IPS-NIHi11 (cell line): ENCODE measurements at regions not wholly inside any gene's neighbourhood (a gene's known extent, or its start where the extent isn't known, plus 50 kb on each side); places are given as distances from the start of the nearest gene placed in this dataset.

Experiments
- DNase-seq: peaks from one replicate; pipeline ENCODE4 v3.0.0; 2012; ENCODE audit warnings: mixed read lengths, low spot score

DNA sequence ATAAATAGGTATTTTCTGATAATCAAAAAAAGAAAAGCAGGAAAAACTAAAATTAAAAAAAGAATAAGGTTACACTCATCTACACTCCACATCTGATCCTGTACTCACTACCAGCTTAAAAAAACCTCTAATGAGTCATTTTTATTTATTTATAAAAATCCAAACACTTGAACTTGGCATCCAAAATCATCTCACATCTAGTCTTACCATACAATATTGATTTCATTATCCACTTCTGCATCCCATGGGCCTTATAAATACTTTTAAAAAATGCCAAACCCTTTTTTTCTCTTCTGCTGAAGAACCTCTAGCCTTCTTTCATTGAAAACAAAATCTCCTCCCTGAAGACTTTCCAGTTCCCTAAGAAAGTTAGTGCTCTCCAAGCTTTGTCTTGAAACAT lies 109.7 kb downstream of the TMTC3 start:
- DNase-seq = no peak

DNA sequence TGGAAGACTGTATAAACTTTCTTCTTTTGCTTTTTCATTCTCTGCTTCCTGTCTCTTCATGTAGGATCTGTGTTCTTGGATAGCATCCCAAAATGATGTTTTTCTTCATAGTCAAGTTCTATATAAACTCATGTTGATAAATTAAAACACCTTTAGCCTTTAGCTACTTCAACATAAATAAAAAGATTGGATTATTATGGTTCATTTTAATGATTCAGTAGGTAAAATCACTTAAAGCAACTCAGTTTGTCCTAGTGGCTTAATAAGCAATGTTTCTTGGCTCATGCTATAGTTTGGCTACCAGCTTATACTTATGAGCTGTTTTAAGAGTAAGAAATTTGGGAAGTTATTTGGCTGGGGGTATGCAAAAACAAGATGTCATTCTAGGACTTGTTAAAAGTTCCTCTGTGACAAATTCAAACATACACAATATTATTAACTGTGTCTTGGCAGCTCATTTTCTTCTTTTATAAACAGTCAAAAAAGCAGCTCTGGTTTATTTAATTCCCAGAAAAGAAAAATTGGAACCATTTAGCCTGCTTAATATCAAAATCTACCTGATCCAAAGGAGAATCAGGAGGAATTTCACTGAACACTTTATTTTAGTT lies 111.4 kb downstream of the TMTC3 start:
- no peak for DNase-seq

DNA sequence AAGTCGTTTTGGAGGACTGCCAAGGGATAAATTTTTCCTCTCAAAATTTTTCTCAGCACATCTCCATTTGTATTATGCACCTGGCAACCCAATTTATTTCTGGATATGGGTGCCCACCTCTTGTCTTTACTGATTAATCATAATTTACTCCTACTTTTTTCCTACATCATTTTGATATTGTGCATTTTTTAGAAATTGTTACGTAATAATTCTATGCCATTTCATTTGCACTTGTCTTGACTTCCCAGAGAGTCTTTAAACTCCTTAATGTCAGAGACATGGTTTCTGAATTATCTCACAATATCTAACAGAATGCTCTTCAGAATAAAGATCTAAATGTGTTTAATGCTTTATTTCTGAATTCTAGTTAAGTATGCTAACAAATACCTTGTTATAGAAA lies 113.1 kb downstream of the TMTC3 start:
- no peak for DNase-seq

DNA sequence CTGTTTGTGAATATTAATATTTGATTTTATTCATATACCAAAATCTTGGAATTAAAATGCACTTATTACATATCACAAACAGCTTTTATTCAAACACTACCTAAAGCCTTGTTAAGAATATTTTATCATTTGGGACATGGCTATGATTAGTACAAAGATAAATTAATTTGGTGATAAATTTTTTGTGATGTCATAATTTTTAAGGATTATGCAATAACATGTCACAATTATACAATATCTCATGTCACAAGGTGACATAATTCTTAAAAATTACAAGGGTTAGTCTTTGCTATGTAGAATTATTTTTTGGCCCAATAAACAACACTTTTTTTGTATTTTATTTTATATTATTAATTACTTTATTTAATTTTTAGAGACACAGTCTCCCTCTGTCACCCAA lies 113.7 kb downstream of the TMTC3 start:
- no peak for DNase-seq

DNA sequence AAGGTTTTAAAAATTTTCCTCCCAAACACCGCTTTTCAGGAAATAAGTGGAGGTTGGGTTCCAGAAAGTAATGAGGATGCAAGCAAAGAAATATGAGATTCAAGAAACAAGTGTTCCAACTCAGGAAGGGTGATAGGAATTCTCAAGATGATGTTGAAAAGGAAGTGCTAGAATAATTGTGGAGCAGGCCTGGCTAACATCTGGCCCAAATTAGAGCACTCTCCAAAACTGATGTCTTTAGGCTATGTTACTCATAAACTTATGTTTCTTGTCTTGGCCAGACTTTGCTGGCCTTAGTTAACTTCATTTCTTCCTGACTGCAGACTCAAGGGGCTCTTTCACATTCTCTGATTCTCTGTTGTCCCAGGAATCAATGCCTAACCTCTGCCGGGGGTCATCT lies 116.3 kb downstream of the TMTC3 start:
- DNase-seq = no peak

DNA sequence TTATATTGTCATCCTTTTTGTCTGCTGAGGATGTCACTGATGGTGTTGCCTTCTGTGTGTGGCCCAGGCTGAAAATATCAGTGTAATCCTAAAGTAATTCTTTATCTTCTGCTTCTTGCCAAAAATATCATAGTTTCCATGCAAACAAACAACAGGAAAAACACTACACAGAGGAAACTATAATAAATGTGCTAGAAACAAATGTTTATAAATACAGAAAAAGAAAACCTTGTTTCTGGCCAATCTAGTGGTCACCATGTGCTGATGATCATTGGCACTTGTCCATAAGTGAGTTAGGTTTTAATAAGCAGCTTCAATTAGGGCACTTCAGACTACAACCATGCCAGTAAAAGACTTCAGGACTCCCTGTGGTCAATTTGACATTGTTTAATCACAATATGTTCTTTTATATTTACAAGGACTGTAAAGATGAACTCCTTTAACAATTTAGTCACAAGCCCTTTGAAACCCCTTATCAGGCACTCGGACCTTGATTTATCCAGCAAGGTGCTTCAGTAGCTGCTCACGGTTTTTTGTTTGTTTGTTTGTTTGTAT lies 124.8 kb downstream of the TMTC3 start:
- no peak for DNase-seq

DNA sequence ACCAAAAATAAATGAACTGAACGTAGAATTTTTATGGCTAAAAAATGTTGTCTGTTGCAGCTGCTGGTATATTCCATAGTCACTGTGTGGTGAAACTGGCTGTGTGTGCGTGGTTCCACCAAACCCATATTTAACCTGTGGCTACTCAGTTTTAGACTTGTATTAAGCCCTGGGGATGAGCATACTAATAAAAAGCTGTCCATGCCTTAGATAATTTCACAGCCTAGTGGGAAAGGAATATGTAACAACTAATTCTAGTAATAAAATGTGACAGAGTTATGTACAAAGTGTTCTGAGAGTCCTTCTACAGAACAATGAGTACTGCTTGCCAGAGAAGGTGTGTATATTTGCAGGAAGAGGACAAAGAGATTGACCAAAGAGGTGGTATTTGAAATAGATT lies 125.5 kb downstream of the TMTC3 start:
- no peak for DNase-seq

DNA sequence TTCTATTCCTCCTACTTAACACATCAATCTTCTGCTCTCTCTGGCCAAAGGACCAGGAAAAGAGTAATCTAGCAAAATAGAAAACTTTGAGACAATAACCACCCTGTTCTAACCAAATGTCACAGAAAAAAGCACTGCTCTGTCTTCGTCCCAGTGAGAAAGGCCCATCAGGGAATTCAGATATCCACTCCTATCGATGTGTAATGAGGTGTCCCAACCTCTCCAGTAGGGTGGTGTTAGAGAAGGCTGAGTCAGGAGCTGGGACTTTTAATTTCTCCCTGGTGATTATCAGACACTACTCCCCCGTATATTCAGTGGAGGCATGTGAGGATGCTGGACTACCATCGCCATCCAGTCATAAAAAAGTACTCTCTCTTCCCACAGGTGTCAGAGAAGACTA lies 130.3 kb downstream of the TMTC3 start:
- DNase-seq = no peak

DNA sequence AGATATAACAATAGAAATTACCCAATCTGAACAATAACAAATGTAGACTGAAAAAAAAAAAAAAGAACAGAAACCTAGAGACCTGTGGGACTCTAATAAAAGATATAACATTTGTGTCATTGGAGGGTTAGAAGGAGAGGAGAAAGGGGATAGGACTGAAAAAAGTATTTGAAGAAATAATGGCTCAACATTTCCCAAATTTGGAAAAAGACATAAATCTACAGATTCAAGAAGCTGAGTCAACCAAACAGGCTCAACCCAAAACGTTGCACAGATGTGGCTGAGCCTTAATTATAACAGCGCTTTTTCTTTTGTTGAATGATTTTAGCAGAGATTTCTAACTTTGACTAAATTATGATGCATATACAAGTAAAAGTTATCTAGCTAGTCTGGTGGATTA lies 131.3 kb downstream of the TMTC3 start:
- no peak for DNase-seq

DNA sequence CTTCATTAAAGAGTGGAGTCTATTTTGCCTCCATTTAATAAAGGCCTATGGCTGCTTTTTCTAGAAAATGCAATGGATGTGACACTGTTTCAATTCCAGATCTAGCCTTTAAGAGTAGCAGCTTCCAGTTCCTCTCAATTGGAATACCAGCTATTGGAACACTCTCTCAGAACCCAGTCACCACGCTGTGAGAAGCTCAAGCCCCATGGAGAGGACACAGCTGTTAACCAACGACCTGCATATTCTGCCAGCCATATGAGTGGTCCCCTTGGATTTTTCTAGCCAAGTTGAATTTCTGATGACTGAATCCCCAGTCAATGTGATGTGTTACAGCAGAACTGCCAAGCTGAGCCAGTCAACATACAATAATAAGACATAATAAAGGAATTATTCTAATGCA lies 131.8 kb downstream of the TMTC3 start:
- DNase-seq = no peak

DNA sequence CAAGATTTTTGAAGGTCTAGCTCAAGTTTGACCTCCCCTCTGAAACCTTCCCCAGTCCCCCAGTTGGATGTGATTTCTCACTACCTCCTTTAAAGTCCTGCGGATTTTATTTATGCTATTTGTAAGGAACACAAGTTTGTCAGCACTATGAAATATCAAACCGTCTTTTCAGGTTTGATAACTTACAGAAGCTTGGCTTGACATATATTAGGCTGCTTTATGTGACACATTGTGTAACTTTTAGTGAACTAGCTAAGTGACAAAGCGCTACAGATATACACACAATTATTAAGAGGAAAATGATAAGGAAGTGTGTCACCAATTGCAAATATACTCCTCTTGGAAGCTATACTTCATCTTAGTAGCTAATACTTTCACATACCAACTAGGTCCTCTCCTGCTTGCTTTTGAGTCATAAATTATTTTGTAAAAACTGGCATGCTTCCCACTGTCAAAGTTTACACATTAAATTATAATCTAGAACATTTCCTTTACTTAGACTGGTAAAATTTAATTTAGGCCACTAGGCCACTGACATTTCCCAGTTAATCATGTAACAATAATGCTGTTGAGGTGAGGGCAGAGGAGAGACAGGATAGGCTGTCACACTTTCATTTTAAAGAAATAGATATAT lies 149.5 kb downstream of the TMTC3 start:
- DNase-seq = no peak

DNA sequence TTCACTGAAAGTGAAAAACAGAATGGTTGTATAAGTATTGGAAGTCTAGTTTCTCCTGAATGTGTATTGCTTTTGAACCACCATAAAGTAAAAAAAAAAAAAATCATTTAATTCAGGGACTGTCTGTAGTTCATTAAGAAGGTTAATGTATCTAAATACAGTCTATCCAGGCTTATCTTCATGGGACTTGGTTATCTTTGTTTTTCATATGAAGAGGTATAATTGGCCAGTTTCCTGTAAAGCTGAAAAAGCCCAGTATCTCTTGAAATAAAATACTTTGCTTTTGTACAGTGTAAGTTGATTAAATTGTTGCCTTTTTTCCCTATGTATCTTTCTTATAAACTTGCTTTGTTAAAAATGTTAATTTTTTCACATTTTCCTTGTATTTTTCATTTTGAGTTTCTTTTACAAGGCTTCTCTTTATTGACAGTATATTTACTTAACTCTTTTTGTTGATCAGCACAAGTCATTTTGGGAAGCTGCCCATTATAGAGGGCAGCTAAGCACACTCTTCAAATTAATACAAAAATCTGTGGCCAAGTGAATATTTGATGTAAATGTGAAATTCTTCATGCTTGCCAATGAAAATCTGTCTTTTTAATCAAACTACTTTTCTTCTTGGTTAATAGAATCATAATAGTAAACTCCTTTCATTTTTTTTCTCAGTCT lies 156.0 kb downstream of the TMTC3 start:
- DNase-seq = no peak

DNA sequence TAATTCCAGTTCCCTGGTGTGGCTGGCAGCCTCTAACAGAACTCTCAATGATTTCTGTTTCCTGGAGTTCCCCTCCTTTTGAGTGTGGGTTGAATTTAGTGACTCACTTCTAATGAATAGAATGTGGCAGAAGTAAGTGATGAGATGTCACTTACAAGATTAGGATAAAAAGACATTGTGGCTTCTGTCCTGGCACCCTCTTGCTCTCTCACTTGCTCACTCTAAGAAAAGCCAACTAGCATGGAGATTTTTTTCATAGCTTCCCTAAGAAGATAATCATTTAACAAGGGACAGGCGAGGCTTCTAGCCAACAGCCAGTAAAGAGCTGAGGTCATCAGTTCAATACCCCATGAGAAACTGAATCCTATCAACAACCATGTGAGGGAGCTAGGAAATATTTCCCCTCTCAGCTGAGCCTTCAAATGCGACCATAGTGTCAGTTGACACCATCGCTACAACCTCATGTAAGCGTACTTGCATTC lies 156.7 kb downstream of the TMTC3 start:
- no peak for DNase-seq

DNA sequence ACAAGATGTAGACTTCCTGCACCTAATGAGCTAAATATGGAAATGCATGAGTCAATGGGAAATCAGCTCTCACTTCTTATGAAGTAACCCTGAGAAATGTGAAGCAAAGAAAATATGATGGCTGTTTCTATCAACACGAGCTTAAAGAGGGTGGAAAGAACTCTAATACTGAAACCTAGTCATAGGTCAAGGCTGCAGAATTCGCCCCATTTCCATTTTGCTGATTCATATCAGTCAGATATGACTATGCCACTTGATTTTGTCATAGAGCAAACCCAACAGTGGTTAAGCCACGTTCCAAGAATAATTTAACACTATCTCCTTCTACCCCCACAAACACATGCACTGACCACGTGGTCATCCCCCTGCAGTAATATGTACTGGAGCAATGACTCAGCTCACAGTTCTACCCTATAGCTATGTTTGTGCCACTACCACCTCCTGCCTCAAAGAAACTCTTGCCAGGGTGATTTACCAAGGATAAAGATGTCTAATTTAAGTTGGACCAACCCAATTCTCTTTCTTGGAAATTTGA lies 157.5 kb downstream of the TMTC3 start:
- no peak for DNase-seq

DNA sequence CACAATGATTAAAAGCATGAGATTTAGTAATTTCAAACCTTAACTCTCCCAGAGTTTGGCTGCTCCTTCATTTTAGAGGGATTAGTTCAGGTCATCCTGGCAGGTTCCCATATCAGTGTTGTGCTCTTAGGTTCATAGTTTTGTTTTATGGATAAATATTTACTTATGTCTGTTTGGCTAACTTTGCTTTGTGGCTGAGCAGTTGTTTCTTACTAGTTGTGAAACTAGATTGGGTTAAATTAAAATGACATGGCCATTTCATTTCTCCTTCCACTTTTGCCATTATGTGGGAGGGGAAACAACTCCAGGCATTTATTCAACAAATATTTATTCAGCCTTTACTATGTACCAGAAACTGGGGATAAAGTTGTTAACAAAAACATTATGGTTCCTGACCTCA lies 158.8 kb downstream of the TMTC3 start:
- DNase-seq = no peak

DNA sequence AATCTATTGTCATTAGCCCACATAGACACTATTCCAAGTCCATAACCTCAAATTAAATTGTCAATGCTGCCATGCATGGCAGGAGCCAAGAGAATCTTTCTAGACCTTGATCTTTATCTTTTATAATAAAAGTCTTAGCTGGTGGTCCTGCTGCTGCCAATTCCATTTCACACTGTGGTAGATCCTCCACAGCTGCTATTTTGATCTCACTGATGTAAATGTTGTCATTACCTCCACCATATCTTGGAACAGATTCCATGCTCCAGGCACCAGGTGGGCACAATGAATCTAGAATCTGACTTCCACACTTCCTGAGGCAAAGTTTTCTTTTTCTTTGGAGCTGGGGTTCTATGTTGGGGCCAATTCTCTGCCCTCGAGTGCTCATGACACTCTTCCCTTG lies 161.2 kb downstream of the TMTC3 start:
- no peak for DNase-seq

DNA sequence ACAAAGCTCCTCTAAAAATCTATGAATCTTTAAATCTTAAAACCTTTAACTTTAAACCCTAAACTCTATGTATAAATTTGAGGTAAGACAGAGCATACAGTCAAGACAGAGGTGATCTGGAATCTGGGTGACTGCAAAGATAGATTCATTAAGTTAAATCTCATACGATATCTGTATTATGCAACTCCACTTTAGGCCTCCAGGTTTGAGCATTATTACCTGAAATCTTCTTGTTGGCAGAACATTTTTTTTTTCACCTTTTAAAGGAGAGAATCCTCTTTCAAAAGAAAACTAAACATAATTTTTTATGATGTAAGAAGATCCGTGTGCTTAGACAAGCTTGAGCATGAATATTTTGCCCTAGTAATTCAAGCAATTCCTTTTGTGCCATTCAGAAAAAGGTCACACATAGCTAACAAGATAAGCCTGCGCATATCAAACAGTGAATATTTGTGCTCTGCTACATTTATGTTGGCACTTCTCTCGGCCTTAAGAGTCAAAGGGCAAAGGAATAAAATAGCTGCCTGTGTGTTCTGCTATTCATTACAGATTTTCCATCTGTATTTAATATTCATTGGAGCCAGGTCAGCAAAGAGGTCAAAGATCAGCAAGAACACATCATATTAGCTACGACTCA lies 163.3 kb downstream of the TMTC3 start:
- no peak for DNase-seq

DNA sequence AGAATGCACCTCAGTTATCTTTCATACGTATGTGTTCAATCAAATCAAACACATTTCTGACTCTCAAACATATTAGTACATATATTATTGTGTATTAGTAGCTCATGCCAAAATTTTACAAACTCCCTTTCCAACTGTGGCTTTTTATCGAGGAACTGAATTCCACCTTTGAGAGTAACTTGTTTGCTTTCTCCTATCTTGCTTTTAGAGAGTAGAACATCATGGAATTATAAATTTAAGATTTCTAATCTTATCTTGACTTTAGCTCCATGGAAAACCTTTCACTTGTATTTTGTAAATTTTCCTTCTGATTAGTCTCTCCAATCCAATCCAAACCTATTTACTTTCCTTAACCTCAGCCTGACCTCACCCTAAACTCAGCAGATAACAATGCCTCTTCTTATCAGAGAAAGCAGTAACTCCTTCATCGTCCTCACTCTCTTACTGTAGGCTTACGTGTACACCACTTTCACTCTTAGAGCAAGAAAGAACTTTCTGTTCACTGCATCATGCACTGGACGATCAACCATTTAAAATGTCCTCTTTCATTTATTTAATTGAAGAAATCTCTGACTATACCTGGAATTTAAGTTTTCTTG lies 164.5 kb downstream of the TMTC3 start:
- DNase-seq = no peak

DNA sequence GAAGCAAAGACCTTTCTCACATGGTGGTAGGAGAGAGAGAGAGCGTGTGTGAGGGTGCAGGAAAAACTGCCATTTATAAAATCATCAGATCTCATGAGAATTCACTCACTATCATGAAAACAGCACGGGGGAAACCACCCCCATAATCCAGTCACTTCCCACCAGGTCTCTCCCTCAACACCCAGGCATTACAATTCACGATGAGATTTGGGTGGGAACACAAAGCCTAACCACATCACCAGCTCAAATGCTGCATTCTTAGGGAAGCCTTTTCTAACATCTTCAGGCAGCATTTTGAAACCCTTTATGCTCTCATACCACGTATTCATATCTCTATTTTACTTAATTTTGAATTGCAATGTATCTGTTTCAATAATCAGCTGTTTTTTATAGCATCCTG lies 165.9 kb downstream of the TMTC3 start:
- no peak for DNase-seq

DNA sequence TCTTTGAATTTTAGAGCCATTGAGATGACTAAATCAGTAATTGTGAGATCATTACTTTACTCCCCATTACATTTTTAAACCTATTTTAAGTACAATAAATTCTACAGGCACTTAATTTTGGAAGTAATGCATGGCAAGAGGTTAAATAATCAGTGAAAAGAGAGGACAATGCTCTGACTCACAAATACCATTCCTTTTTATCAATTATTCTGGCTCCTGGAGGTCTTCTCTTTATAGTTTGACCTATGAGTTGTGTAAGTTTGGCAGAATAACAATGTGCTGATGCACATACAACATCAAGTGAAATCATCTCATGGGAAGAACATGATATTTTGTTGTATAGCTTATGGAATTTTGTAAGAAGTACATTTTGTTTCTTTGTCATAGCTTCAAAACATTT lies 166.7 kb downstream of the TMTC3 start:
- DNase-seq = no peak

DNA sequence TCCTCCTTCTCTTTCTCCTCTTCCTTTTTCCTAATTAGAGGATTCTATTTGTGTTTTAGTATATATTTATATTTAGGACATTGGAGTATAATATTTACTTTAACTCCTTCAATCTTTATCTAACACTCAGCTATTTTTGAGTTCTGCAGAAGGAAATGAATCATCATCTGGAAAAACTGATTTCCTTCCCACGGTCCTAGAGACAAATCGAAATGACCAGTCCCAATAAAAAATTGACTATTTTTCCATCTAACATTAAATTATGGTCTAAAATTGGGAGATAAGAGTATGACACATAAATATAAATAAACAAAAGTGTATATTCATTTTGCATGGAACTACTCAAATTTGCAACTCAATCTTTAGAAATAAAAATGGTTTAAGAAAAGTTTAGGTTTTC lies 167.4 kb downstream of the TMTC3 start:
- no peak for DNase-seq

DNA sequence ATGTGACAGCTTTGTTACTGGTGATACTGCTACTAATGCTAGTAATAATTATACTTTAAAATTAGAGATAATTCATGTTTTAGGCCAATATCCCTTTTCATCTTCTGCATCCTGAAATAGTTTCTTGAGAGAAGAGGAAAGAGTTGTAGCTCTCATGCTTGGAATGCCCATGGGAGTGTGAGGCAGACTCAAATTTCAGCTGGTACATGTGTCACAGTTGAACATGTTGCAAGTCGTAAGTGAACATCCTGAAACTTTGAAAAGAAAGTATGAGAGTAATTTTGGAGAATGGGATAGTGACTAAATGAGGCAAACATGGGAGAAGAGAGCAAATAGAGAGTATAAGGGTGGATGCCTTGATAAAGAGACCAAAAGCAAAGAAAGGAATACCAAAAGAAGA lies 168.0 kb downstream of the TMTC3 start:
- no peak for DNase-seq
